Keratinocyte (primary cell): ENCODE measurements at regions not wholly inside any gene's neighbourhood (a gene's known extent, or its start where the extent isn't known, plus 50 kb on each side); places are given as distances from the start of the nearest gene placed in this dataset.

Experiments used
- DNase-seq: peaks from one replicate; pipeline ENCODE4 v3.0.0-alpha.2; 2011; ENCODE audit warnings: low read depth, missing footprints, low spot score
- FAIRE-seq: peaks from 2 replicates; lab custom pipeline; 2011; peaks lifted over from hg19 to GRCh38; lab: Jason Lieb, UNC
- H2AFZ ChIP-seq: 2 replicates; pipeline ENCODE4 v1.6.0; 2012; ENCODE audit warnings: low read length, control low read depth, inconsistent platforms; ENCODE audit not compliant: control insufficient read depth
- H3K27ac ChIP-seq: 2 replicates; pipeline ENCODE4 v1.5.1; 2011; ENCODE audit warnings: low read length; ENCODE audit not compliant: control insufficient read depth, insufficient read depth
- H3K27me3 ChIP-seq: 3 replicates; pipeline ENCODE4 v1.6.0; 2011; ENCODE audit warnings: low read length; ENCODE audit not compliant: control insufficient read depth, insufficient read depth; ENCODE audit errors: extremely low read depth
- H3K36me3 ChIP-seq, 2 experiments: 2 replicates in 1 of 2; 3 replicates in 1 of 2; pipeline ENCODE4 v1.5.1; 2011; ENCODE audit warnings: low read length in 2 of 2, mild to moderate bottlenecking in 1 of 2; ENCODE audit not compliant: control insufficient read depth in 2 of 2, insufficient read depth in 2 of 2; ENCODE audit errors: extremely low read depth in 1 of 2
- H3K4me1 ChIP-seq: 3 replicates; pipeline ENCODE4 v1.5.1; 2011; ENCODE audit warnings: low read length; ENCODE audit not compliant: control insufficient read depth, insufficient read depth; ENCODE audit errors: extremely low read depth
- H3K4me2 ChIP-seq: 3 replicates; pipeline ENCODE4 v1.6.0; 2011; ENCODE audit warnings: low read depth, low read length; ENCODE audit not compliant: control insufficient read depth, insufficient read depth; ENCODE audit errors: extremely low read depth
- H3K4me3 ChIP-seq, 3 experiments: fragments of 200-600 bp in 1 of 3; sonication (generic) in 1 of 3; 2 replicates in 2 of 3; 3 replicates in 1 of 3; pipeline ENCODE4 v1.5.1; 2011 to 2016; ENCODE audit warnings: low read length in 3 of 3, mild to moderate bottlenecking in 3 of 3, control low read depth in 2 of 3, inconsistent platforms in 1 of 3, low read depth in 1 of 3, mixed read lengths in 1 of 3, mixed run types in 1 of 3, moderate library complexity in 1 of 3; ENCODE audit not compliant: control insufficient read depth in 2 of 3, insufficient read depth in 2 of 3; ENCODE audit errors: extremely low read depth in 1 of 3
- H3K79me2 ChIP-seq: 2 replicates; pipeline ENCODE4 v1.6.0; 2012; ENCODE audit warnings: low read length; ENCODE audit not compliant: control insufficient read depth, insufficient read depth
- H3K9ac ChIP-seq: 3 replicates; pipeline ENCODE4 v1.6.0; 2011; ENCODE audit warnings: low read length; ENCODE audit not compliant: control insufficient read depth, insufficient read depth; ENCODE audit errors: extremely low read depth
- H3K9me1 ChIP-seq: 3 replicates; pipeline ENCODE4 v1.6.0; 2011; ENCODE audit warnings: low read length; ENCODE audit not compliant: control insufficient read depth, insufficient read depth; ENCODE audit errors: extremely low read depth
- H3K9me3 ChIP-seq: 2 replicates; pipeline ENCODE4 v1.5.1; 2012; ENCODE audit warnings: low read depth, low read length; ENCODE audit not compliant: control insufficient read depth
- H4K20me1 ChIP-seq: 3 replicates; pipeline ENCODE4 v1.6.0; 2011; ENCODE audit warnings: low read length; ENCODE audit not compliant: control insufficient read depth, insufficient read depth; ENCODE audit errors: extremely low read depth
- CTCF ChIP-seq, 3 experiments: IDR thresholded peaks in 1 of 3; conservative IDR thresholded peaks in 1 of 3; optimal IDR thresholded peaks in 1 of 3; 2 replicates in 2 of 3; 3 replicates in 1 of 3; pipeline versions ENCODE3 to v1.5.1; 2011; ENCODE audit warnings: low read length in 3 of 3, mild to moderate bottlenecking in 3 of 3, moderate library complexity in 2 of 3, control low read depth in 1 of 3, inconsistent platforms in 1 of 3; ENCODE audit not compliant: insufficient read depth in 2 of 3; ENCODE audit errors: extremely low read depth in 1 of 3
- EZH2 ChIP-seq: IDR thresholded peaks from one replicate; pipeline ENCODE4 v1.6.1; 2012; ENCODE audit warnings: inconsistent platforms, mild to moderate bottlenecking, low read length, moderate library complexity
- dilution Hi-C: fragments of 300-500 bp; cut with MboI; formaldehyde crosslinking; loops from one replicate; pipeline ENCODE4 v1.7.0; 2020; ENCODE audit warnings: low sequenced_read_pairs; ENCODE audit not compliant: extremely low pct_ligation_motif_present

- FAIRE-seq (no peak), DNase-seq (no peak)
- Histone ChIP-seq H3K4me1 (no peaks in the 10 kb centered on the region), H3K79me2 (no peaks in the 10 kb centered on the region), H3K4me2 (no peak overlapping the region), H4K20me1 (no peaks in the 10 kb centered on the region), H3K4me3 (no peak overlapping the region), H3K36me3 (no peaks in the 10 kb centered on the region), H3K9me3 (no peaks in the 10 kb centered on the region), H3K27ac (no peak overlapping the region), H3K9ac (no peak overlapping the region), H2AFZ (no peak overlapping the region), H3K9me1 (no peaks in the 10 kb centered on the region), H3K27me3 (no peaks in the 10 kb centered on the region)
- dilution Hi-C loops = no loop called here
- no peak for TF ChIP-seq CTCF (optimal IDR thresholded peaks at IDR 0.05 in 1 of 3, IDR thresholded peaks at IDR 0.05 in 1 of 3, conservative IDR thresholded peaks at IDR 0.05 in 1 of 3; ENCODE audit: extremely low read depth in 1 of 3, insufficient read depth in 2 of 3, low read length in 3 of 3)
- no peak for TF ChIP-seq EZH2
Observed at GRCh38 chr6:63389191-63389844, 69.5 kb upstream of the LGSN start.

GRCh38 chr6:63391203-63391970 is 71.6 kb upstream of the LGSN start:
- no peaks in the 10 kb centered on the region for H3K27me3 ChIP-seq
- no peak overlapping the region for H2AFZ ChIP-seq
- H3K79me2 ChIP-seq = no peaks in the 10 kb centered on the region
- H3K36me3 ChIP-seq = no peaks in the 10 kb centered on the region
- no peak overlapping the region for H3K4me2 ChIP-seq
- no peaks in the 10 kb centered on the region for H3K9me1 ChIP-seq
- H3K4me3 ChIP-seq = no peak overlapping the region
- dilution Hi-C loops = no loop called here
- no peaks in the 10 kb centered on the region for H3K4me1 ChIP-seq
- no peak overlapping the region for H3K27ac ChIP-seq
- no peaks in the 10 kb centered on the region for H4K20me1 ChIP-seq
- DNase-seq = no peak
- H3K9ac ChIP-seq = no peak overlapping the region
- H3K9me3 ChIP-seq = no peaks in the 10 kb centered on the region
- TF ChIP-seq EZH2 = no peak
- TF ChIP-seq CTCF (optimal IDR thresholded peaks at IDR 0.05 in 1 of 3, IDR thresholded peaks at IDR 0.05 in 1 of 3, conservative IDR thresholded peaks at IDR 0.05 in 1 of 3; ENCODE audit: extremely low read depth in 1 of 3, insufficient read depth in 2 of 3, low read length in 3 of 3) = no peak
- no peak for FAIRE-seq
